Dermis microvascular lymphatic vessel endothelial cell (primary cell): ENCODE measurements at regions not wholly inside any gene's neighbourhood (a gene's known extent, or its start where the extent isn't known, plus 50 kb on each side); places are given as distances from the start of the nearest gene placed in this dataset.
"Not testable (repeated sequence)": the region's sequence is repeated elsewhere in the genome, so short reads cannot be mapped to it uniquely, and the experiment has no call there.

Source experiments
- DNase-seq, 2 donors: peaks; one replicate each; pipeline versions ENCODE4 v3.0.0 to v3.0.0-alpha.2; 2010; ENCODE audit warnings: low read depth in 2 of 2

DNA sequence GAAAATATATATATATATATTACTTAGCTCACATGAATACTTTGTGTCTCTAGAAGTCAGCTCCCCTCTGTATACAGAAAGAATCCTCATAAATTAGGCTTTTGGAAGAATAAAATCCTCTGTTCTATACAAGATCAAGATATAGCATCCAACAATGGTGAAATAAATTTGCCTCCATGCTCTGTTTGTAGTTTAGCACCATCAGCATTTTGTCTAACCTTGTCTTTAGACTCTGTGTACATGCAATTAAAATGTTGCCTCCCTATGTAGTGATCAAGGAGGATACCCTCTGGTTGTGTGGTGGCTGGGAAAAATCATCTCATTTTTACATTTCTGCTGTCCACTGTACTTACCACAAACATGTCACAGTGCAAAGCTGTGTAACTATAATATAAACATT, 189.7 kb downstream of the C7orf25 start:
- DNase-seq, result no peak

DNA sequence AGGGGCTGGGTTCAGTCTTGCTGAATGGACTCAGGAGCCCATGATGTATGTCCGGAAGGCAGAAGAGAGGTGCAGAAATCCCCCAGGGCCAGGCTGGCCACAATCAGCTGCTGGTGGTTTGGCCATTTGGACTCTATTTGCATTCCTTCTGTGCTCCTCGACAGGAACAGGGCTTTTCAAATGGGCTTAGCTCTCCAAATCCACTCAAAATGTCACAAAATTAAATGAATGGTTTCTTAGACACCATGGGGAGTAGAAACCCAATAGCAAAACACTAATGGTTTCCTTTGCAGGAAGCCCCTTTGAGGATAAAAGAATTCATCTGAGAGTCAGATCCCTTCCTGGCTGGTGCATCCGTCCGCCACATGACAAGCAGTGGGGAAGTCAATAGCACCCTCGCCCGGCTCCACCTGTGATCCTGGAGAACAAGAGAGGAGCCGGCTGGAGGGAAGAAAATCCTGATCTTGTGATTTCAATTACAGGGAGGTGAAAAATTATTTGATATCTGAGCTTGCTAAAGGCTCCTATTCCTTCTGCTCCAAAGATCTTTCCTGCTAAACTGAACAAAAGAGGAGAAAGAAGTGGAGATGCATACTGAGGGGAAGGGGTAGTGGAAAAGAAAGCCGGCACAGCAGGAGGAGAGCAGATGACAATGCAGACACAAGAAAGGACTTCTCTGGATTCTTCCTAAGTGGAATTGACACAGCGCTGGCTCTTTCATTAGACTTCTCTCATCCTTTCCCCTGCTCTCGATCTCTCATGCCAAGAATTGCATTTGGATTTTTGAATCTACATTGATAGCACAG, 190.7 kb downstream of the C7orf25 start:
- no peak for DNase-seq

DNA sequence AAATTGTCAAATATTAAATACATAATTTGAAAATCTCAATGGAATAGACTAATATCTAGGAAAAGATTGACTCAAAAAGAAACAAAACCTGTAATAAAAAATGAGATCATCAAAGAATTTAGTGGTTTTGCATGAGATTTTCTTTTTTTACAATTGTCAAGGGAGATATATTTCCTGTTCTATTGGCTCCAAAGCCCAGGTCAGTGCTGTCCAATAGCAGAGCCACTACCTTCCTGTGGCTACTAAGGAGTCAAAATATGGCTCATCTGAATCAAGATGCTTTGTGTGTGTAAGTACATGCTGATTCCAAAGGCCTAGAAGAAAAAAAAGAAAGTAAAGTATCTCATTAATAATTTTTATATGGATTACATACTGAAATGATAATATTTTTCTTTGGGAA, 191.9 kb downstream of the C7orf25 start:
- no peak for DNase-seq

GRCh38 chr7:42718466-42718865, 193.4 kb downstream of the C7orf25 start:
- not testable (repeated sequence) for DNase-seq

DNA sequence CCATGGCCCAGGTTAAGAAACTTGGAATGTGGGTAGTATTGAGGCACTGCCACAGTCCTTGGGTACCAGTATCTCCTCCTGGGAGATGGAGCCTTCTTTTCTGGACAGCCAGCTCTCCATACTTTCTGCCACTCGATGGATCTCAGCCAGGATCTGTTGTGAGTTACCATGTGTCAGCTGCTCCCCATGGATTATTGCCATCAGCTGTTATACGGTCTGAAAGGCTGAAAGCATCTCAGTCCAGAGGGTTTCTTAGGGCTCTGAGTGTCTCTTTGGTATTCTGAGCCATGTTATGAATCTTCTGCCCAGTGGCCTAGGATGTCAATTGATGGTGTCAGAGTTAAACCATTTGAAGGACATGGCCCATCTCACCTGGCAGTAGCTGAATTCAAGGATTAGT, 197.5 kb downstream of the C7orf25 start:
- DNase-seq, result no peak

DNA sequence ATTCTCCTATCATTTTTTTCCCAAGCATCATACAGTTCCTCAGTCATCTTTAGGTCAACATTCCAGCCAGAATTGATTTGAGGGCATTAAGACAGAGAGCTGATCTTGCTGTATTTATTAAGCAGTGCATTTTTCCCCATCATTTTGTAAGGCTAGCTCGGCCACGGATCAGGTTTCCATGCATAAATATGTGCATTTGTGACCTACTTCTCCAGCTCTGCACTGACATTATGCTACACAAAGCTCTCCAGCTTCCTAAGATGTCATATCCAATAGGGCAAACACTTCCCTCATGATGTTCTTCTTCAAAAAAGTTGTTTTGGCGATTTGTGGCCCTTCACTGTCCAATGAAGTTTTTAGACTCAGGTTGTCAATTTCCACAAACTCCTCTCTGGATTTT, 202.6 kb downstream of the C7orf25 start:
- no peak for DNase-seq

GRCh38 chr7:42704710-42705109, 207.2 kb downstream of the C7orf25 start:
- no peak for DNase-seq

GRCh38 chr7:42702647-42703046, 209.2 kb downstream of the C7orf25 start:
- DNase-seq, result no peak

GRCh38 chr7:42700406-42701327, 211.2 kb downstream of the C7orf25 start:
- no peak for DNase-seq

- DNase-seq, result no peak
These were observed 212.3 kb downstream of the C7orf25 start for GRCh38 chr7:42699380-42700178.

- DNase-seq, result no peak
These were observed 213.1 kb downstream of the C7orf25 start for GRCh38 chr7:42698600-42699374.

GRCh38 chr7:42694894-42695507, 216.9 kb downstream of the C7orf25 start:
- no peak for DNase-seq

GRCh38 chr7:42693722-42694121, 218.1 kb downstream of the C7orf25 start:
- no peak for DNase-seq

DNA sequence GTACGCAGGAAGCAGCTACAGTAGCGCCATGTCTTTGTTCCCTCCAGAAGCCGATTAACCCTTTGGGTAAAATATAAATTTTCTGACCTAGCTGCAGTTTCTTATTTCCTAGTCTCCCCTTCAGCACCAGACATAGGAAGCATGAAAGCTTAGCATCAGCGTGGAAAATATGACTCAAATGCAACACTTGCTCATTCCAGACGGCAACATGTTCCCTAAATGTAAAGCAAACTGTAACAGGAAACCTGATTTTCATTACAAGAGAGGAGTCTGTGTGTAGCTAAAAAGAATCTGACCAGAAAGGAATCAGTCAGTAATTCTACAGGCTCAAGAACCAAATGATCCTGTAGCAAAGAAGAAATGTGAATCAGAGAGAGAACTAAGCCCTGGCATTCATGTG, 219.2 kb downstream of the C7orf25 start:
- no peak for DNase-seq

GRCh38 chr7:42690794-42691639, 220.9 kb downstream of the C7orf25 start:
- peak in 1 of 2 donors; percentile 19 for DNase-seq

GRCh38 chr7:42689626-42690025, 222.2 kb downstream of the C7orf25 start:
- DNase-seq, result no peak

DNA sequence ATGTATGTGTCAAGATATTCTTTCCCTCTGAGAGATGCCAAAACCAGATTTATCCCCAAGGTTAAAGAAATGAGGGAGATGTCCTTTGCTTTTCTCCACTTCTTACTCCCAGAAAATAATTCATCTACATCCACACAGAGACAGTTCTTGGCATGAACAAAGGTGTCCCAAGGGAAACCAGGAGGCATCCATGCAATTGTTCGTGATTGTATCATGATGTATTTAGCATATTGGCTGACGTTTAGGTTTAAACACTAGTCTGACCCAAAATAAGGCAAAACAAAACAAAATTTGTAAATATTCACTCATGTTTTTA, 223.9 kb downstream of the C7orf25 start:
- no peak for DNase-seq

DNA sequence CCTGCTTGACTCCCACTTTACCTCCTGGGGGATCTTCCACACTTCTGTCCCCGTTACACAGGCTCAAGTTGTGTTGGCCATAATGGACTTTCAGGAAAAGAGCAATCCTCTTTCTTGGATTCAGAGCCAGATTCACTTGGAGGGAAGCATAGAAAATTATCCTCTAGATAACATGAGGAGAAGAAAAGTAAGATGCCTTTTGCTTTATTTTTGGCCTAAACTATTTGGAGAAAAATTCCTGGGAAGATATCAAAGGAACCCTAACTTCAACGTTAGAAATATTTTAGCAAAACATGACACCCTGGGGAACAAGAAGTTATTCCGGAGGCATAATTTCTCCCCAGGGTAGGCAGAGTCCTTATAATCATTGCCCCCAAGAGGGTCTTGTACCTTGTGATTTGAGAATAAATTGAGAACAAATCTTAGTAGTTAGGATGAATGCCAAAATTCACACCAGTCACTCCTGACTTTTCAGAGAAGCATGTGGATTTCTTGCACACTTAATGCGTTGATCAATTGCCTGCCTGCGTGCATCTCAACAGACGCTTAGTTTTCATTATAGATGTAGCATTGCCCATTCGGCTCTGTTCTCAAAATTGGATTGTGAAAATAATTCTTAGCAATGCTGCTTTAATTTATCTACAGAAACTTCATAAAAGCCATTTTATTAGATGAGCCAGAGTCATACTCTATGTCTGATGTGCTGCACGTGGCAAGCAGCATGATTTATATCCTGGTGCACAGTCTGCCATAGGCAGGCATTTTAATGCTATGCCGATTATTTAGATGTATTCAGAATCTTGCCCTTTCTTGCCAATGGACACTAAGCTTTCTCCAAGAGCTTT, 224.4 kb downstream of the C7orf25 start:
- no peak for DNase-seq

GRCh38 chr7:42686594-42687156, 225.2 kb downstream of the C7orf25 start:
- no peak for DNase-seq
